Kidney tubule cell (primary cell): ENCODE measurements at regions not wholly inside any gene's neighbourhood (a gene's known extent, or its start where the extent isn't known, plus 50 kb on each side); places are given as distances from the start of the nearest gene placed in this dataset.
"Not testable (repeated sequence)": the region's sequence is repeated elsewhere in the genome, so short reads cannot be mapped to it uniquely, and the experiment has no call there.

Experiments
- DNase-seq: peaks from one replicate; pipeline ENCODE4 v3.0.0-alpha.2; 2018; ENCODE audit warnings: low spot score

DNA sequence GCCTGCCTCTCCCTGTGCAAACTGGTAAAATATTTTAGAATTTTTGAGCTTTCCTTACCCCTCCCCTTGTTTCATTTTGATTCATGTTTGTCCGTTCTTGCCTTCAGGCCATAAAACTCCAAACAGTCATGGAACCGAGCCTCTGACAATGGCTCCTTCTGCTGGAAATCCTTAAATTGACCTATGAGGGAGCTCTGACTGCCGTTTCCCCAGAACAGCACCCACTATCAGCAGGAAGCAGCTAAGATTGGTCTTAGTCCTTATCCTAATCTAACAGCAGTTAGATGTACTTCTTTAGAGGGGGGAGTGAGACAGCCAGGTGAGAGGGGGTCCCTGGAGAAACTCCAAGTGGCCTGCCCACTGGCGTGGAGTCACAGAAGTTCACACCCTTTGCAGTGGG is 106.7 kb downstream of the FAM174A start:
- DNase-seq, result no peak

DNA sequence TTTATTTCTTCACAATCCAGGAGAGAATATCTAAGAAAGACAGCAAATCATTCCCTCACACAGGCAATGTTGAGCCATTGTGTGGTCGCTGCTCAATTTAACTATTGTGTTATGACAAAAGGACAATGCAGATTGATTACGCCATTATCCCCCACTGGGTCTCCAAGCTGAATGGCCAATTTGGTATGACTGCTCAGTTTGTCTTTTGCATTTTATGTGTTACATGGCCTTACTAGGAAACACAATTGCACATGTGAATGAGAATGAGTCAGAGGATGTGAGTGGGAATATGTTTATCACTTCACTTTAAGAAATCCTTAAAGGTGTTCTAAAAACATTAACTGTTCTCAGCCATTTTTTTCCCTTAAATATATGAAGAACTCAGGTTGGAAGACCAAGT is 108.3 kb downstream of the FAM174A start:
- peak; percentile 64 for DNase-seq

DNA sequence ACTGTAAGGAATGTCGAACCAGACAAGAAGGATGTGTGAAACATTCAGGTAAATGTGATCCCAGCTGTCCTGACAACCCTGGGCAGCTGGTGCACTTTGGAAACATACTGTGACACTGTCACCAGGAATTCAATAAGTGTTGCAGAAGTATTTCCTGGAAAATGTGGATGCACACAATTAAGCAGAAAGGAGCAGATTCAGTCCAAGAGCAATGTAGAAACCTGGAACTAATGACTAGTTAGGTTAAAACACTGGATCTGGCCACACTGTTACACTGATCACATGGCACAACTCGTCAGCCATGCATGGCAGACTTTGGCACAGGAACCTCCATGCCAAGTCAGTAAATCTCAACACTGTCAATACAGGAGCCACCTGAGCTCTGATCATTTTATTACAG is 109.0 kb downstream of the FAM174A start:
- DNase-seq, result peak; percentile 95

DNA sequence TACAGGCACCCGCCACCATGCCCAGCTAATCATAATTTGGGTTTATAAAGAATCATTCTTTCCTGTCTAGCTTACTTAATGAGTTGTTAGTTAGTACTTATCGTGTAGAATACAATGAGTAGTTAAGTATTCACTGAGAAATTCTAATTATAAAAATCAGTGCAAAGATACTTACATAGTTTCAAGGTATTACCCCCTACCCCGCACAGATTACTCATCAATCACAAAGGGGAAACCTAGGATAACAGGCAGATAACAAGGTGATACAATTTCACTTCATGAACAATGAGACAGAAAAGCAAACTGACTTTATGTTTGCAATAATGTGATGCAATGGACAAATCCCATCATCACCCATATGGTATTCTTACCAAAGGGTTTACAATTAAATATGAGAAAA is 109.6 kb downstream of the FAM174A start:
- DNase-seq, result no peak

DNA sequence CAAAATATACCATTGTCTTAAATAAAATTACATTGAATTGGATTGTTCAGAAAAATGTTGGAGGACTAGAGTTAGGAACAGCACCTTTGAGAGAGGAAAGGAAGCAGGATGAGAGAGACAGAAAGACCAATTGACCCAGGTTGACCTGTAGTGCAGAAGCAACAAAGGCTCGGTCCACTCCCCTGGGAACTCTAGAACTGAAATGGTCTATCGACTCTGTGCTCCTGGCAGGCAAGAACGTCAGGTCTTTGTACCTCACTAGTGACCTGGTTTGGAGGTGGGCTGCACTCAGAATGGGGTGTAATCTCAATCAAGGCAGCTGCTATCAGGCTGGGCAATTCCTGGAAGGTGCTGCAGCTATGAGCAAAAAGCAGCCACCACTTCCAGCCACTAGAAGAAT is 110.8 kb downstream of the FAM174A start:
- no peak for DNase-seq

DNA sequence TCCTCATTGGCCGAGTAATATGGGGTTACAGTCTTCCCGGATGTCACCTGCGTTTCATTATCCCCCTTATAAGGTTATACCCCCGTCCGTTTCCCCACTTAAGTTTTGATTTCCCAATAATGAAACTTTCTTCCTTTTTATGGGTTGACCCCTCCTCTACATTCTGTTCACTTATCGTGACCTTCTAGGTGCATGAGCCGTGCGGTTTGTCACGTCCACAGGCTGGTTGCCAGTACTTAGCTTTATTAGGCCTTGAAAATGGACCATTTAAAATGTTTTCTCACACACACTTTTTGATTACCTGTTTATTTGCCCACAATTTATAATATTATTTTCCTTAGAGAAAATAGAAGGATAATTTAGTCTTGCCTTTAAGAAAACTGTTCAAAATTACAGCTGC is 111.5 kb downstream of the FAM174A start:
- DNase-seq, result peak; percentile 12

DNA sequence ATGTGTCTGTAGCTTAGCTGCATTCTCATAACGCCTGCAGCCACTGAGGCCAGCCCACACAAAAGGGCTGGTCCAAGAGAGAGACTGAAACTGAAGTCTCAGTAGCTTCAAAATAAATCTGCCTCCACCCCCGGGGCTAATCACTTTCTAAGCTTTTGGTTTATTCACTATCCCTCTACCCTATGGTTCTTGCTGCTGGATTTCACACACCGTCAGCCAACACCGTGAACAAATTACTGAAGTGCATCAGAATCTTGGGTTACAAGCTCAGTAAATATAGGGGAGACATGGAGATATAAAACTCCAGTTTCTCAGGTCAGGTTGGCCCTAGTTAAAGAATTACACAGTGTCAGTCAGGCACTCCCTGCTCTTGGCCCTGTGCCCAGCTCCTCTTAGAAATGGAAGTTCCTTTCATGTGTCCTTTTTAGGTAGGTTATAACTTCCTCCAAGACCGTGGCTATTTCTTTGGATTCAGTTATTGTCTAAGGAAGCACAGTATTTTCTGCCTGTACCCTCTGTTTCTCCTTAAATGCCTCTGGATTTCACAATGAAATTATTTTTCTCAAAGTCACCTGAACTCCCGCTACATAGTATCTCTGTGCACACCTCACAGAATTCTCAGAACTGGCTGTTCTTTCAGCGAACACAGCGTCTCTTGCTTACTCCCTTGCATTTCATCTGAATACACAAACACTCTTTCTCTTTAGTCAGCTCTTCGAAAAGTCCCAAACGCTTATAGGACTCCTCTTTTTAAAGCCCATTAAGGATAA is 112.5 kb downstream of the FAM174A start:
- peak; percentile 85 for DNase-seq

DNA sequence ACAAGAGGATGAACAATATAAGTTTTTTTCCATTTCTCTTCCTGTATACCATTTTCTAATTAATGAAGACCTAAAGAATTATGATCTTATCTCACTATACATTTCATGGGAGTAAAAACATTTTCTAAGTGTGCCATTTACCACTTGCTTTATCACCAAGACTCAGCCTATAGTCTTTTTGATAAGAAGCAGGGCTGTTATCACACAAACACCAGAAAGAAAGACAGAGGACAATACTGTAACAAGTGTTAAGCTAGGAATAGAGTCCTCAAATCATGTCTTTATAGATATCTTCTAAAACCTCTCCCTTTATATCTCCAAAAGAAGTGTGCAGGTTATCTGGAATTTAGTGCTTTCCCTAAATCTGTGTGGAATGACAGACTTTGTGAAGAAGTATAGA is 119.7 kb downstream of the FAM174A start:
- no peak for DNase-seq

DNA sequence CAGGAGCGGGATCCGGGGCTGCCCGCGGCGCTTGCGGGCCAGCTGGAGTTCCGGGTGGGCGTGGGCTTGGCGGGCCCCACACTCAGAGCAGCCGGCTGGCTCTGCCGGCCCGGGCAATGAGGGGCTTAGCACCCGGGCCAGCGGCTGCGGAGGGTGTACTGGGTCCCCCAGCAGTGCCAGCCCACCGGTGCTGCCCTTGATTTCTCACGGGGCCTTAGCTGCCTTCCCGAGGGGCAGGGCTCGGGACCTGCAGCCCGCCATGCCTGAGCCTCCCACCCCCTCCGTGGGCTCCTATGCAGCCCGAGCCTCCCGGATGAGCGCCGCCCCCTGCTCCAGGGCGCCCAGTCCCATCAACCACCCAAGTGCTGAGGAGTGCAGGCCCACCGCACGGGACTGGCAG is 121.6 kb downstream of the FAM174A start:
- not testable (repeated sequence) for DNase-seq

DNA sequence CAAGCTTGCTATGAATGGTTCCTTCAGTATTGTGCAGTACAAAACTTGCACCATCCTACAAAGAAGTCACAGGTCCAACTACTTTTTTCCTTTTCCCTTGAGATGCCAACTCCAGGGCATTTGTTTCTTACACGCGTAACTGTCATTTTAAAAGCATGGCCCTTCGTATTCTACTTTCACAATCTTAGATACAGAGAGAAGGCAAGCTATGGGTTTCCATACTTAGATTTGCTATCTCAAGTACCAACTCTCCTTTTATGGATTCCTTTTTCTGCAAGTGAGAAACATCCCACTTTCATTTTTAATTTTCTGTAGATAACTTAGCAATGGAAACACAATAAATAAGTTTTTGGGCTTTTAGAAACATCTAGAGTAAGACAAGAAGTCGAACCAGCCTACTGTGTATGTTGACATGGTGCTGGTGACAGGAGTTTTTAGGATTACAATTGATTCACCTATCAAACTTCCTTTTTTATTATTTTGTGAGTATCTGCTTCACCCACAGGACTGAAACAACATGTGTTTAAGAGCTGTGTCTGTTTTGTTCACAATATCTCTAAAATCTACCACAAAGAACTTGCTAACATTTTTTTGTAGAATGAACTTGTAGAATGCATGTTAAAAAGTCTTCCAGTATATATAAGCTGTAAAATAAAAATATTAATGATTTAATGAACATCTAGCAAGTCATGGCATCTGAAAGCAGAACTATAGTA is 124.1 kb downstream of the FAM174A start:
- DNase-seq, result no peak

DNA sequence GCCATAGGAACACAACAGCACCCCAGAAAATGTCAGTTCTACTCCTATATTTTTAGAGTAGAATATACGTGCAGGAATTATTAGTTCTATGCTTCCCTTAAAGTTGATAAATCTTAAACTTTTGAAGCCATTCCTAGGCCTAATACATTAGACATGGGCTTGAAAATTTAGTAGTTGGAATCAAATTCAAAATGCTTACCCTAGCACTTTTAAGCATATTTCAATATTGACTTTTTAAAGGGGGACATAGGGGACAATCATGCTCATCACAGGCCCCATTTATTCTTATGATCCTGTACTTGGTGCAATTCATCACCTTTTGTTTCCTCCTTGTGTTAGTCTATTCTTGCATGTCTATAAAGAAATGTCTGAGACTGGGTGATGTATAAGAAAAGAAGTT is 129.0 kb downstream of the FAM174A start:
- no peak for DNase-seq

DNA sequence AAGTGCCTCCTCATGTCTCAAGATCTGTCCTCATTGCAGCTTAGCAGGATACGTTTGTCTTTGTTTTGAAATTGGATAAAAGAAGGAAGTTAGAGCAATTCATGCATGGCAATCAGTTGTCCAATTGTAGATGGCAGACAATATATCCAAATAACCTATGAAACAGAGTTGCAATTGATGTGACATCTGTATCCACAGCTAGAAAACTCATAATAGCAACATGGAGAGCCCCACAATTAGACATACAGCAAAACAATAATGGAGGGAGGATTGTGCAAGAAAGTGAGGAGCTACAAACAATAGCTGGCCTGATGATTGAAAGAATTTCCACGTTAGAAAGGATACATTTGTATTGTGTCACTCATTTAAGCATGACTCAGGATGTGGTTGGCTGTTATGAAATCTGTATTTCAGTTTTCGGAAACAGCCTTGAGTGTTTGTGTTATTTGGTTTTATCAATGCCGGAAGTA is 132.0 kb downstream of the FAM174A start:
- DNase-seq, result peak; percentile 36

DNA sequence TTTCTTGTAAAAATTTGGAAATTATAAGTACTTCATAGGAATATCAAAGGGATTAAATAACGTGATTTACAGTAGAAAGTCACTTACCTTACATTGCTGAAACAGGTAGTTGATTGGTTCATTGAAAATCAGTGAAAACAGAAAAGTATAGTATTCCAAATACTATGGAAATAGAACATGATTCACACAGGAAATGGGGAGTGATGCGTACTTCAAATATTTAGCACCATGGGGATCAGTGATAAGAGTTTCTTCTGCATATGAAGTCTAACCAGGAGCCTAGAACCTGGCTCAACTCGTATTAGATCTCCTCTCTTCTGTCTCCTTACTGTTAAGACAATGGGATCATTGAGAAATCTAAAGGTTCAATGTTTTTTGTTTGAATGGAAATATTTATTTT is 133.3 kb downstream of the FAM174A start:
- peak; percentile 55 for DNase-seq

DNA sequence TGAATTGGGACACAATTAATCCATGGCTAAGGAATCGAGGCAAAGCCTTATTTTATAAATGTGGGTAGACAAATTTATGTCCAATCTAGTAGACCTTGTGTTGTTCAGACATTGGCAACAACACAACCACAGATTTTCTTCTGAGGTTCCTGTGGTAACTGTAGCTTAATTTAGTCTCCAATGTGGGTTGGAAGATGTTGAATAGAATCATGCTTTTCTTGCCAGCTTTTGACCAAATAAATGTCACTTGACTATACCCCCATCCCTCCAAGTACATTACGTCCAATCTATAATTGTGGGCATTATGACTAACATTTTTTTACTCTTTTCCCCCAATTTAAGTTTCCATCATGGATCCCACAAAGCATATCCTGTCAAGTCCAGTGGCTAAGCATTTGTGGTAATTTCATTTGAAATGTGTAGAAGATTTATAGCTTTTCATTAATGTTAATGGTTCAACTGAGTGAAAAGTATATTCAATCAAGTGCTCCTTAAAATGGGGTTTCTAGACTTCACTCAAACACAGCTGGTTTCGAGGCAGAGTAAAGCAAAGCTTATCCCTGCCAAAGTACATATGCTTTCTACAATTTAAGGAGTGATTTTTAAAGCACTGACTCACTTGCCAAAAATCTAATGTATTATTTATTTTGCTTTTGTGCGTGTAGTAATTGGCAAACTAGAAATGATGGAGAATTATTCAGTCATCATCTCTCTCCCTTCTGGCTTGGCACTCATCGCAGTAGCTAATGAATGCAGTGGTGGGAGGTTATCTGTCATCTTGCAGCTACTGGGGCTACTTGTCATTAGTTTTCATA is 141.8 kb downstream of the FAM174A start:
- no peak for DNase-seq

DNA sequence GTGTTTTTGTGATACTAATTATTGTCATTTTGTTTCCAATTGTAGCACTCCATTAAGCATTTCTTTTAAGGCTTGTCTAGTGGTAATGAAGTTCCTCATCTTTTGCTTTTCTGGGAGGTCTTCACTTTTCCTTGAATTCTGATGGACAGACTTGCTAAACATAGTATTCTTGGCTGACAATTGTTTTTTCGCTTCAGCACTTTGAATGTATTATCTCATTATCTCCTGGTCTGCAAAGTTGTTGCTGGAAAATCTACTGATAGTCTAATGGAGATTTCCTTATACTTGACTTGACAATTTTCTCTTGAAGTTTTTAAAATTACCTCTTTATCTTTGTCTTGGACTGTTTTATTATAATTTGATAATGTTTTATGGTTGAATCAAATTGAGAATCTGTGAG is 147.5 kb downstream of the FAM174A start:
- DNase-seq, result no peak

DNA sequence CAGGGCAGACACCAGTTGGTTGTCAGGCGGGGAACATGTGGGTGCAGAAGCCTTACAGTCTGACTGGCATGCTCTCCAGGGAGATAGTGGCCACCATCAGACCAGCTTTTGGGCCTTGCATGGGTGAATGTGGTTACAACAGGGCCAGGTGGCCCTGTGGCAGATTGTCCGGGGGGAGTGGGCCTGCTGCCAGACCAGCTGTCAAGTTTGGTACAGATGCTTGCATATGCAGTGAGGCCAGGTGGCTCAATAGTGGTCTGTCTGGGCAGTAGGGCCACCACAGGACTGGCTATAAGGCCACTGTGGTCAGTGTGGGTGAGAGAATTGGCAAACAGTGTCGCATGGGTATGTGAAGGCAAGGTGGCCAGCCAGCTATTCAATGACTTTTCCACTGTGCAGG is 148.7 kb downstream of the FAM174A start:
- DNase-seq, result no peak

DNA sequence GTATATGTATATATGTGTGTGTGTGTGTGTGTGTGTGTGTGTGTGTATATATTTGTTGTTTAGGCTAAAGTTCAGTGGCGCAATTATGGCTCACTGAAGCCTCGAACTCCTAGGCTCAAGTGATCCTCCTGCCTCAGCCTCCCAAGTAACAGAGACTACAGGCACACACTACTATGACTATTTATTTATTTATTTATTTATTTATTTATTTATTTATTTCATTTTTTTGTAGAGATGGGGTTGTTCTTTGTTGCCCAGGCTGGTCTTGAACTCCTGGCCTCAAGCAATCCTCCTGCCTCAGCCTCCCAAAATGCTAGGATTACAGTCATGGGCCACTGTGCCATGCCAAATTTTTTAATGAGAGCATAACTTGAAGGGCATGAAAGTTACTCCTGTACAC is 149.9 kb downstream of the FAM174A start:
- DNase-seq, result not testable (repeated sequence)

DNA sequence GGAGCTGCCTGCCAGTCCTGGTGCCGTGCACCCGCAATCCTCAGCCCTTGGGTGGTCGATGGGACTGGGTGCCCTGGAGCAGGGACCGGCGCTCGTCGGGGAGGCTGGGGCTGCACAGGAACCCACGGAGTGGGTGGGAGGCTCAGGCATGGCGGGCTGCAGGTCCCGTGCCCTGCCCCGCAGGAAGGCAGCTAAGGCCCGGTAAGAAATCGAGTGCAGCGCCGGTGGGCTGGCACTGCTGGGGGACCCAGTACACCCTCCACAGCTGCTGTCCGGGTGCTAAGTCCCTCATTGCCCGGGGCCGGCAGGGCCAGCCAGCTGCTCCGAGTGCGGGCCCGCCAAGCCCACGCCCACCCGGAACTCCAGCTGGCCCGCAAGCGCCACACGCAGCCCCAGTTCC is 153.7 kb downstream of the FAM174A start:
- not testable (repeated sequence) for DNase-seq

DNA sequence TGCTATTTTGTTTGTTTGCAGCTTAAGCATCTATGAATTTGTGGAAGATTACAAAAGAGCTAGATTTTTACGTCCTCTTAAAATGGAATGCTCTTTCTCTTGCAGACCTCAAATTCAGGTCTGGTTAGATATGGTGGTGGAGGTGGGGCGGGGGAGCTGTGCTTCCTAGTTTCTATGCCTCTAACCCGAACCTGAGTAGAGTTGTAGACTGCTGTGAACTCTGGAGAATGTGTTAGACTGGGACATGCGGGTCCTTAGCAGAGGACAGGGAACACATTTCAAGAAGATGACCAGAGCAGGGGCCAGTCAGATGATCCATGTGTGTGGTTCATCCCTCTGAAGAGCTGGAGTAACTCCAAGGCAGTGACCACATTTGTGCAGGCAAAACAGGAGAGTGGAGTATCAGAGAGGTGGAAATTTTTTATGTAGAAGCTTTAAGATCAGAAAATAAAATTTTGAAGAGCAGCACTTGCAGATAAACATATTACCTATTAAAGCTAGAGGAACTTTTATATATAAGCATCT is 154.9 kb downstream of the FAM174A start:
- DNase-seq, result peak; percentile 12

DNA sequence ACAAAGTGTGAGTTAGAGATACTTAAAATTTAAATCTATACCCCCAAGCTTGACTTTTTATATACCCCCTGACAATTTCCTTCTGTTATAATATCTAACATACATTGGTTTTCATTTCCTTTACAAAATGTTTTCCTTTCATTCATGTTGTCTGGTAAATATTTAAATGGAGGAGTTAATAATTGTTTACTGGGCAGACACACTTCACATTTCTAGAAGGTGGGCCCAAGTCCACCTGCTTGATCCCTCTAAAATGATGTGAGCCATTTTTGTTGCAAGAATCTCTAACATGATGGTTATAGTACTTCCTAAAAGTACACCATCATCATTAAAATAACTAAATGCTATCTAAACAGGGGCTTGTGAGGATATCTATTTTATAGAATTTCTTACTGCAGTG is 155.9 kb downstream of the FAM174A start:
- DNase-seq, result peak; percentile 20

DNA sequence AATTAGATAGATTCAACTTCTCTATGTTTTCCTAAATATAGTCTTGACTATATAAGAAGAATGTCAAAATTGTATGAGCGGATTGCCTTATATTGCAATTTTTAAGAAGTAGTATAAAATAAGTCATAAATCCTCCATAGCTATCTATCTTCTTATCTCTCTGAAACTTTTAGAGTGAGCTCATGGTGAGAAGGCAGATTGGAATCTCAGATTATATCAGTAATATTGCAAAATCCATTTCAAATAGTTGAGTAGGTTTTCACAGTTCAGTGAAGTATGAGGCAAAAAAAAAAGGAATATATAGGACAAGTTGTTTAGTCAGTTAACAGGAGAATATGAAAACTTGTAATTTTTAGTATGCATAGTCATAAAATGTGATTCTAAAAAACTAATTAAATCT is 156.4 kb downstream of the FAM174A start:
- DNase-seq, result peak; percentile 38

DNA sequence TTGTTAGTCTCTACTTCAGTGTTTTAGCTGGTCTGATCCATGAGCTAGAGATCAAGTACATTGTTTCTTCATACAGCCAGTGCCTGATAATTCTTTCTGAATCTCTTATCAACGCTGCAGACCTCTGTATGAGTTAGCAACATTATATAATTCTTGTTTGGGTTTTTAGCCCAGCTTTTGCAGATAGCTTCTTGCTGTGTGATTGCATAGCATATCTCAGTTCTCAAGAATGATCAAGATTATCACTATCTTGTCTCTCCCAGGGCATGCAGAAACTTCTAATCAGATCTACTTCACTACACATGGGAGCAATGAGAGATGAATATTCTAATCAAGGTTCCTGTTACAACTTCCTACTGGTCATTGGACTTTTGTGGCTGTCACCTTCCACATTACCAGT is 158.3 kb downstream of the FAM174A start:
- DNase-seq, result no peak
